Activated CD8-positive, alpha-beta T cell treated with anti-CD3 and anti-CD28 coated beads for 36 hours (primary cell): ENCODE measurements at regions not wholly inside any gene's neighbourhood (a gene's known extent, or its start where the extent isn't known, plus 50 kb on each side); places are given as distances from the start of the nearest gene placed in this dataset.

Experiments used
- ATAC-seq: fragments of 200-7000 bp; cut with Tn5 transposase; one replicate; pipeline ENCODE4 v1.10.0; 2021; ENCODE audit warnings: mild to moderate bottlenecking, moderate library complexity
- CTCF ChIA-PET: fragments of 350-600 bp; sonication (Branson Sonifier 250); formaldehyde crosslinking; loops from one replicate; lab custom pipeline; 2021; ENCODE audit warnings: antibody characterized with exemption; lab: Charles Lee
- POLR2A ChIA-PET: fragments of 350-600 bp; sonication (Branson Sonifier 250); formaldehyde crosslinking; loops from one replicate; lab custom pipeline; 2021; ENCODE audit warnings: antibody characterized with exemption; lab: Charles Lee
- DNase-seq: peaks from one replicate; pipeline ENCODE4 v3.0.0-alpha.2; 2020
- H3K27ac Mint-ChIP-seq: one replicate; pipeline ENCODE4 v1.8.0; 2021; ENCODE audit warnings: mild to moderate bottlenecking, mixed read lengths
- H3K27me3 Mint-ChIP-seq: one replicate; pipeline ENCODE4 v1.8.0; 2021; ENCODE audit warnings: mixed read lengths
- H3K36me3 Mint-ChIP-seq: one replicate; pipeline ENCODE4 v1.8.0; 2021; ENCODE audit warnings: low read depth, mixed read lengths
- H3K4me1 Mint-ChIP-seq: one replicate; pipeline ENCODE4 v1.8.0; 2021; ENCODE audit warnings: low read depth, mixed read lengths
- H3K4me3 Mint-ChIP-seq: one replicate; pipeline ENCODE4 v1.8.0; 2021; ENCODE audit warnings: mild to moderate bottlenecking, moderate library complexity, mixed read lengths
- H3K9me3 Mint-ChIP-seq: one replicate; pipeline ENCODE4 v1.8.0; 2021; ENCODE audit warnings: mixed read lengths
- intact Hi-C: fragments of 100-400 bp; cut with micrococcal nuclease; formaldehyde crosslinking; loops from one replicate; pipeline ENCODE4 v1.10.0; 2022
- TF ChIP-seq, protein P1 (sequence below): fragments of 200-600 bp; IDR thresholded peaks from one replicate; pipeline ENCODE4 v1.8.0; 2022; ENCODE audit warnings: antibody characterized with exemption, mild to moderate bottlenecking

DNA sequence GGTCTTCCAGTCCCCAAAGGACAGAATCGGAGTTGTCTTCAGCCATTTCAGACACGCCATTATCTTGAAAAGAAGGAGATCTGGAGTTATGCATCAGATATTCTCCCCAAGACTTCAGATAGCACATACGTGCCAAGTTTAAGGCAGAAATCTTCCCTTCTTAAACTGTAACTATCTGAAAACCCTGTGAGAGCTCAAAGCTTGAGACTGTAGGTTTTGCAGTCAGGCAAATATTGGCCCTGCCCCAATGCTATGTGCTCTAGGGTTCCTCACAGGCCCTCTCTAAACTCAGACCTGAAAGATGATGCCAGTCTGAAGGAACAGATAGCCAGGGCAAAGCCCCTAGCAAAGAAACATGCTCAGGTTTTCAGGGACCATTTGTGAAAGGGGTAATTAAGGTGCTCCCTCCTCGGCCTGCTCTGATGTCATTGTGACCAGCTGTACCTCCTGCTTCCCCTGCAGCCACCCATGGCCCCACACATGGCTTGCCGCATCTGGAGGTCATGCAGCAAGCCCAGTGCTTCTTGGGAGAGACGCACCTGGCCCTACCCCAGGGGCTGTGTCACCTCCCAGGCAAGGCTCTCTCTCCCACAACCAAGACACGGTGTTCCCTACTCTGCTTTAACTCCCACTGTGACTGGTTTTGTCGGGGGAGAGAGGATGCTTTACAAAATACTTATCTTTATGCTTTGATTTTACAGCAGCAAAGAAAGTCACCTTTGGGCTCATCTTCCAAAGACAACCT, 53.4 kb upstream of the POMGNT2 start:
- Mint-ChIP-seq H3K9me3 (no peaks in the 10 kb centered on the region), H3K4me3 (no peak overlapping the region), H3K36me3 (no peaks in the 10 kb centered on the region), H3K27me3 (no peaks in the 10 kb centered on the region), H3K27ac (no peak overlapping the region), H3K4me1 (peaks cover 37% of the 10 kb centered on the region)
- POLR2A ChIA-PET = interaction anchor here (0.9 kb wide), 1 partner anchor 13 kb away, joined by 3 read pairs; no protein-coding TSS in a partner anchor
- CTCF ChIA-PET = interaction anchor here (1.1 kb wide), 1 partner anchor 344 kb away, joined by 3 read pairs; no protein-coding TSS in a partner anchor
- TF ChIP-seq, protein P1, sequence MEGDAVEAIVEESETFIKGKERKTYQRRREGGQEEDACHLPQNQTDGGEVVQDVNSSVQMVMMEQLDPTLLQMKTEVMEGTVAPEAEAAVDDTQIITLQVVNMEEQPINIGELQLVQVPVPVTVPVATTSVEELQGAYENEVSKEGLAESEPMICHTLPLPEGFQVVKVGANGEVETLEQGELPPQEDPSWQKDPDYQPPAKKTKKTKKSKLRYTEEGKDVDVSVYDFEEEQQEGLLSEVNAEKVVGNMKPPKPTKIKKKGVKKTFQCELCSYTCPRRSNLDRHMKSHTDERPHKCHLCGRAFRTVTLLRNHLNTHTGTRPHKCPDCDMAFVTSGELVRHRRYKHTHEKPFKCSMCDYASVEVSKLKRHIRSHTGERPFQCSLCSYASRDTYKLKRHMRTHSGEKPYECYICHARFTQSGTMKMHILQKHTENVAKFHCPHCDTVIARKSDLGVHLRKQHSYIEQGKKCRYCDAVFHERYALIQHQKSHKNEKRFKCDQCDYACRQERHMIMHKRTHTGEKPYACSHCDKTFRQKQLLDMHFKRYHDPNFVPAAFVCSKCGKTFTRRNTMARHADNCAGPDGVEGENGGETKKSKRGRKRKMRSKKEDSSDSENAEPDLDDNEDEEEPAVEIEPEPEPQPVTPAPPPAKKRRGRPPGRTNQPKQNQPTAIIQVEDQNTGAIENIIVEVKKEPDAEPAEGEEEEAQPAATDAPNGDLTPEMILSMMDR = no peak
- intact Hi-C loops = loop anchor here (5.0 kb wide), 1 partner anchor 343 kb away; no protein-coding TSS in a partner anchor
- DNase-seq (no peak), ATAC-seq (no peak)

DNA sequence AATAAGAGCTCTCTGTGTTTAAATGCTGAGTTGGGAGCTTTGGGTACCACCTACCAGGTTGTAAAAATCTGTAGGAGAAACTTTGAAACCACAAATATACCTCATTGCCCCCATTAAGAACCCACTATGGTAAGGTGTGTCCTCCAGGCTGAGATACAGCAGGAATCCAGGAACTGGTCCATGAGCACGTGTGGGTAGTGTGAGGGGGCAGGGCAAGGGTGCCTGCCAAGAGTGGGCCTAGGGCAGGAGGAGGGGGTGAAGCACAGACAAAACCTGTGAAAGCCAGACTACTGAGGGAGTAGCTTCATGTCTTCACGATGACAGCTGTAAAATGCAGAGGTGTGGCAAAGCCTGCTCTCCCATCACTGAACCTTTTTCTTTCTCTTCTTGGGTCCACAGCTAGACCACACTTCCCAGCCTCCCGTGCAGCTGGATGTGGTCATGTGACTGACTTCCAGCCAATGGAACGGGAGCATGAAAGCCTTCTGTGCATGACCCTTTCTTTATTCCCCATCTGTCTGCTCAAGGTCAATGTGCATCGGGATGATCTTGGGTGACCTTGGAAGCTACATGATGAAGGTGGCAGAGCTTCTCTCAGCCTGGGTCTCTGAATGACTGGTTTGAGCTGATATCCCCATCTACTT, 51.1 kb upstream of the POMGNT2 start:
- POLR2A ChIA-PET = no interaction called here
- ATAC-seq (no peak), DNase-seq (no peak)
- Mint-ChIP-seq H3K4me3 (no peak overlapping the region), H3K9me3 (no peaks in the 10 kb centered on the region), H3K27me3 (no peaks in the 10 kb centered on the region), H3K36me3 (no peaks in the 10 kb centered on the region), H3K4me1 (peaks cover 20% of the 10 kb centered on the region), H3K27ac (no peak overlapping the region)
- CTCF ChIA-PET = interaction anchor here (0.6 to 1.6 kb wide), 3 partner anchors 195 to 331 kb away, joined by 3 to 8 read pairs (median 5); no protein-coding TSS in a partner anchor
- intact Hi-C loops = loop anchor here (5.0 kb wide), 1 partner anchor 345 kb away; no protein-coding TSS in a partner anchor
- TF ChIP-seq, protein P1 = no peak

- no peaks in the 10 kb centered on the region for H3K27me3 Mint-ChIP-seq
- POLR2A ChIA-PET = interaction anchor here (0.7 kb wide), 1 partner anchor 50 kb away, joined by 3 read pairs; no protein-coding TSS in a partner anchor
- H3K4me1 Mint-ChIP-seq = peaks cover 19% of the 10 kb centered on the region
- ATAC-seq (no peak), DNase-seq (no peak)
- TF ChIP-seq, protein P1 = no peak
- H3K36me3 Mint-ChIP-seq = no peaks in the 10 kb centered on the region
- intact Hi-C loops = loop anchor here (5.0 kb wide), 1 partner anchor 347 kb away; no protein-coding TSS in a partner anchor
- CTCF ChIA-PET = interaction anchor here (1.2 to 1.6 kb wide), 2 partner anchors 193 to 220 kb away, joined by 5 read pairs; no protein-coding TSS in a partner anchor
- no peak overlapping the region for H3K4me3 Mint-ChIP-seq
- H3K27ac Mint-ChIP-seq = no peak overlapping the region
- H3K9me3 Mint-ChIP-seq = no peaks in the 10 kb centered on the region
Observed at GRCh38 chr3:43155464-43156121, 49.7 kb upstream of the POMGNT2 start.
